Upper lobe of right lung (tissue), 1 donor: ENCODE measurements at regions not wholly inside any gene's neighbourhood (a gene's known extent, or its start where the extent isn't known, plus 50 kb on each side); places are given as distances from the start of the nearest gene placed in this dataset.

ENCODE experiments used
- ATAC-seq: fragments of 200-7000 bp; cut with Tn5 transposase; one replicate; pipeline ENCODE4 v1.9.1; 2020; ENCODE audit warnings: mild to moderate bottlenecking, moderate library complexity
- DNase-seq: peaks from one replicate; pipeline ENCODE4 v3.0.0-alpha.2; 2020
- H3K27ac ChIP-seq: fragments of 200-600 bp; one replicate; pipeline ENCODE4 v1.8.0; 2022
- H3K27me3 ChIP-seq: fragments of 200-600 bp; one replicate; pipeline ENCODE4 v1.8.0; 2022; ENCODE audit warnings: mild to moderate bottlenecking
- H3K36me3 ChIP-seq: fragments of 200-600 bp; one replicate; pipeline ENCODE4 v1.8.0; 2022
- H3K4me1 ChIP-seq: fragments of 200-600 bp; one replicate; pipeline ENCODE4 v1.8.0; 2022
- H3K4me3 ChIP-seq: fragments of 200-600 bp; one replicate; pipeline ENCODE4 v1.8.0; 2022; ENCODE audit warnings: mild to moderate bottlenecking
- H3K9me3 ChIP-seq: fragments of 200-600 bp; one replicate; pipeline ENCODE4 v1.8.0; 2022
- CTCF ChIP-seq: fragments of 200-600 bp; IDR thresholded peaks from one replicate; pipeline ENCODE4 v1.8.0; 2022; ENCODE audit warnings: antibody characterized with exemption
- intact Hi-C: fragments of 100-400 bp; cut with DNase I; formaldehyde crosslinking; loops from one replicate; pipeline ENCODE4 v1.11.0; 2022
- donor health status: DM: no; HTN: yes; CAD: no; lungs with severe emphysema.

- intact Hi-C loops: no loop called here
- DNase-seq: no peak
- H3K36me3 ChIP-seq: no peaks in the 10 kb centered on the region
- H3K4me3 ChIP-seq: no peak overlapping the region
- H3K27me3 ChIP-seq: no peaks in the 10 kb centered on the region
- H3K9me3 ChIP-seq: no peaks in the 10 kb centered on the region
- no peak for ATAC-seq
- no peaks in the 10 kb centered on the region for H3K4me1 ChIP-seq
- no peak overlapping the region for H3K27ac ChIP-seq
- no peak for TF ChIP-seq CTCF
Measured at GRCh38 chr12:84047881-84048280, 864.7 kb downstream of the SLC6A15 start.

GRCh38 chr12:84046859-84047258, 865.7 kb downstream of the SLC6A15 start:
- Histone ChIP-seq H3K27me3 (no peaks in the 10 kb centered on the region), H3K9me3 (no peaks in the 10 kb centered on the region), H3K4me3 (no peak overlapping the region), H3K4me1 (no peaks in the 10 kb centered on the region), H3K36me3 (no peaks in the 10 kb centered on the region), H3K27ac (no peak overlapping the region)
- ATAC-seq (no peak), DNase-seq (no peak)
- intact Hi-C loops: no loop called here
- TF ChIP-seq CTCF: no peak

GRCh38 chr12:84043355-84043754, 869.2 kb downstream of the SLC6A15 start:
- no peaks in the 10 kb centered on the region for H3K4me1 ChIP-seq
- ATAC-seq (no peak), DNase-seq (no peak)
- no peaks in the 10 kb centered on the region for H3K27me3 ChIP-seq
- H3K4me3 ChIP-seq: no peak overlapping the region
- intact Hi-C loops: no loop called here
- no peaks in the 10 kb centered on the region for H3K9me3 ChIP-seq
- no peaks in the 10 kb centered on the region for H3K36me3 ChIP-seq
- H3K27ac ChIP-seq: no peak overlapping the region
- no peak for TF ChIP-seq CTCF

- intact Hi-C loops: no loop called here
- no peak for ATAC-seq
- Histone ChIP-seq H3K9me3 (no peaks in the 10 kb centered on the region), H3K27me3 (no peaks in the 10 kb centered on the region), H3K36me3 (no peaks in the 10 kb centered on the region), H3K4me1 (no peaks in the 10 kb centered on the region), H3K27ac (no peak overlapping the region), H3K4me3 (no peak overlapping the region)
- DNase-seq: no peak
- TF ChIP-seq CTCF: no peak
Measured at GRCh38 chr12:84038242-84038641, 874.4 kb downstream of the SLC6A15 start.

GRCh38 chr12:84036912-84037311, 875.7 kb downstream of the SLC6A15 start:
- H3K4me1 ChIP-seq: no peaks in the 10 kb centered on the region
- H3K4me3 ChIP-seq: no peak overlapping the region
- H3K9me3 ChIP-seq: no peaks in the 10 kb centered on the region
- intact Hi-C loops: no loop called here
- DNase-seq: no peak
- no peak for ATAC-seq
- no peaks in the 10 kb centered on the region for H3K27me3 ChIP-seq
- no peak for TF ChIP-seq CTCF
- H3K36me3 ChIP-seq: no peaks in the 10 kb centered on the region
- H3K27ac ChIP-seq: no peak overlapping the region

- Histone ChIP-seq H3K9me3 (no peaks in the 10 kb centered on the region), H3K36me3 (no peaks in the 10 kb centered on the region), H3K27ac (no peak overlapping the region), H3K27me3 (no peaks in the 10 kb centered on the region), H3K4me3 (no peak overlapping the region), H3K4me1 (no peaks in the 10 kb centered on the region)
- intact Hi-C loops: no loop called here
- ATAC-seq (no peak), DNase-seq (no peak)
- TF ChIP-seq CTCF: no peak
Measured at GRCh38 chr12:84035766-84036165, 876.8 kb downstream of the SLC6A15 start.
